Fibroblast of mammary gland (primary cell): ENCODE measurements at regions not wholly inside any gene's neighbourhood (a gene's known extent, or its start where the extent isn't known, plus 50 kb on each side); places are given as distances from the start of the nearest gene placed in this dataset.

Experiments
- DNase-seq: peaks from one replicate; pipeline ENCODE4 v3.0.0-alpha.2; 2010; ENCODE audit warnings: low read depth
- H3K4me3 ChIP-seq: 2 replicates; pipeline ENCODE4 v1.5.1; 2011; ENCODE audit warnings: low read depth, mild to moderate bottlenecking, low read length, moderate library complexity; ENCODE audit not compliant: control insufficient read depth
- CTCF ChIP-seq: conservative IDR thresholded peaks from 2 replicates; pipeline ENCODE4 v1.5.1; 2011; ENCODE audit warnings: low read depth, low read length, inconsistent platforms; ENCODE audit not compliant: control insufficient read depth, insufficient read depth

- H3K4me3 ChIP-seq = no peak overlapping the region
- no peak for DNase-seq
- TF ChIP-seq CTCF = no peak
These were observed 52.1 kb upstream of the KCNE2 start for GRCh38 chr21:34311561-34312330.

- TF ChIP-seq CTCF = no peak
- no peak overlapping the region for H3K4me3 ChIP-seq
- no peak for DNase-seq
These were observed 50.7 kb upstream of the KCNE2 start for GRCh38 chr21:34313116-34313515.
